Thoracic aorta (tissue), 2 donors: ENCODE measurements at regions not wholly inside any gene's neighbourhood (a gene's known extent, or its start where the extent isn't known, plus 50 kb on each side); places are given as distances from the start of the nearest gene placed in this dataset.

Source experiments
- ATAC-seq: fragments of 150-250 bp; one replicate; pipeline ENCODE4 v1.8.0; 2017; ENCODE audit warnings: low read depth; ENCODE audit not compliant: insufficient number of reproducible peaks, low FRiP score
- DNase-seq: peaks from one replicate; pipeline ENCODE4 v3.0.0-alpha.2; 2020; ENCODE audit warnings: low spot score
- H3K27ac ChIP-seq, 2 donors: fragments of 200-600 bp; sonication (generic); 1 replicate in 1 of 2; 2 replicates in 1 of 2; pipeline ENCODE4 v1.5.1; 2016; ENCODE audit warnings: mild to moderate bottlenecking in 2 of 2, moderate library complexity in 2 of 2
- H3K27me3 ChIP-seq: fragments of 200-600 bp; sonication (generic); replicated peaks from 2 replicates; pipeline ENCODE4 v1.6.0; 2016; ENCODE audit warnings: mild to moderate bottlenecking; ENCODE audit not compliant: insufficient read depth
- H3K36me3 ChIP-seq: fragments of 200-600 bp; sonication (generic); one replicate; pipeline ENCODE4 v1.5.1; 2016
- H3K4me1 ChIP-seq, 2 donors: fragments of 200-600 bp; sonication (generic); 1 replicate in 1 of 2; 2 replicates in 1 of 2; pipeline versions ENCODE4 v1.5.1 to v1.6.0; 2016; ENCODE audit warnings: low read depth in 2 of 2, mild to moderate bottlenecking in 1 of 2; ENCODE audit not compliant: control insufficient read depth in 1 of 2
- H3K4me3 ChIP-seq: fragments of 200-600 bp; sonication (generic); 2 replicates; pipeline ENCODE4 v1.5.1; 2016; ENCODE audit warnings: mild to moderate bottlenecking
- H3K9me3 ChIP-seq: fragments of 200-600 bp; sonication (generic); 2 replicates; pipeline ENCODE4 v1.5.1; 2016
- CTCF ChIP-seq: fragments of 200-600 bp; sonication (generic); IDR thresholded peaks from one replicate; pipeline ENCODE4 v1.5.1; 2019; ENCODE audit warnings: antibody characterized with exemption

GRCh38 chr21:40901691-40902090, 54.7 kb upstream of the DSCAM start:
- no peaks in the 10 kb centered on the region for H3K36me3 ChIP-seq
- H3K4me3 ChIP-seq: no peak overlapping the region
- H3K27me3 ChIP-seq: no peaks in the 10 kb centered on the region
- no peak for ATAC-seq
- no peaks in the 10 kb centered on the region for H3K9me3 ChIP-seq
- H3K4me1 ChIP-seq: no peaks in the 10 kb centered on the region
- no peak overlapping the region for H3K27ac ChIP-seq
- TF ChIP-seq CTCF: no peak
- DNase-seq: no peak

- H3K36me3 ChIP-seq: no peaks in the 10 kb centered on the region
- DNase-seq: no peak
- no peak overlapping the region for H3K27ac ChIP-seq
- H3K9me3 ChIP-seq: no peaks in the 10 kb centered on the region
- H3K4me1 ChIP-seq: no peaks in the 10 kb centered on the region
- TF ChIP-seq CTCF: no peak
- ATAC-seq: no peak
- H3K27me3 ChIP-seq: no peaks in the 10 kb centered on the region
- H3K4me3 ChIP-seq: no peak overlapping the region
Measured at GRCh38 chr21:40902299-40902698, 55.3 kb upstream of the DSCAM start.

- DNase-seq (no peak), ATAC-seq (no peak)
- Histone ChIP-seq H3K36me3 (no peaks in the 10 kb centered on the region), H3K9me3 (no peaks in the 10 kb centered on the region), H3K4me1 (no peaks in the 10 kb centered on the region), H3K27me3 (no peaks in the 10 kb centered on the region), H3K27ac (no peak overlapping the region), H3K4me3 (no peak overlapping the region)
- TF ChIP-seq CTCF: no peak
Measured at GRCh38 chr21:40902993-40903392, 56.0 kb upstream of the DSCAM start.

DNA sequence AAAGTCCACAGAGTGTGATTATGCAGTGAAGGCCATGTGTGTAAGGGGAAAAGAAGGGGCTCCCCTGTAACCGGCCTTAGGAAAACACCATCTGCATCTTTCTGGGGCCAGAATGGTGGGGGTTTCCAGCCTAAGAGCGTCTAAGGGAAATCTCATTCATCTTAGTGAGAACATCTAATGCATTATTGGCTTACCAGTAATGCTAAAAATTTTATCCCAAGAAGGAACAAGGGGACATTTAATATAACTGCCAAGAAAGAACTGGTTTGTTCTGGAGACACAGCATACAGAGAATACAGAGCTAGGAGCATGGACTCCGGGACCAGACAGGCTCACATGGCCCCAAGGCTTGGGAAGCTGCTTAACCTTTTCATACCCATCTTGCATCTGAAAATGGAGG, 58.3 kb upstream of the DSCAM start:
- Histone ChIP-seq H3K4me3 (no peak overlapping the region), H3K9me3 (no peaks in the 10 kb centered on the region), H3K27me3 (no peaks in the 10 kb centered on the region), H3K36me3 (no peaks in the 10 kb centered on the region), H3K4me1 (no peaks in the 10 kb centered on the region), H3K27ac (no peak overlapping the region)
- ATAC-seq (no peak), DNase-seq (no peak)
- no peak for TF ChIP-seq CTCF

- no peak overlapping the region for H3K4me3 ChIP-seq
- no peaks in the 10 kb centered on the region for H3K9me3 ChIP-seq
- no peak for ATAC-seq
- H3K27me3 ChIP-seq: no peaks in the 10 kb centered on the region
- no peak for TF ChIP-seq CTCF
- no peak for DNase-seq
- H3K4me1 ChIP-seq: no peaks in the 10 kb centered on the region
- no peaks in the 10 kb centered on the region for H3K36me3 ChIP-seq
- no peak overlapping the region for H3K27ac ChIP-seq
Measured at GRCh38 chr21:40912375-40912774, 65.4 kb upstream of the DSCAM start.
